ENCODE measurements at regions not wholly inside any gene's neighbourhood (a gene's known extent, or its start where the extent isn't known, plus 50 kb on each side); places are given as distances from the start of the nearest gene placed in this dataset.
A peak's percentile ranks its signal among the peaks of the same experiment; 100 is the strongest.

- DNase-seq = no peak
- Histone ChIP-seq H3K9ac (ENCODE audit: low read length in 3 of 3) (no peak overlapping the region), H3K27me3 (ENCODE audit: control insufficient read depth, insufficient read depth, low read length) (no peaks in the 10 kb centered on the region), H3K9me3 (ENCODE audit: control insufficient read depth in 2 of 3, insufficient read depth in 1 of 3, low read length in 3 of 3) (no peaks in the 10 kb centered on the region), H3K27ac (ENCODE audit: low read depth in 2 of 2, low read length in 2 of 2) (no peak overlapping the region), H3K4me1 (ENCODE audit: control insufficient read depth in 2 of 3, insufficient read depth in 2 of 3, low read depth in 1 of 3, low read length in 3 of 3) (no peaks in the 10 kb centered on the region), H3K4me3 (ENCODE audit: low read length in 3 of 3) (no peak overlapping the region), H3K36me3 (ENCODE audit: control insufficient read depth in 2 of 3, insufficient read depth in 3 of 3, low read length in 3 of 3) (no peaks in the 10 kb centered on the region)
- FAIRE-seq = no peak
- intact Hi-C loops (cut with DNase I) = no loop called here
- TF ChIP-seq, protein P1, sequence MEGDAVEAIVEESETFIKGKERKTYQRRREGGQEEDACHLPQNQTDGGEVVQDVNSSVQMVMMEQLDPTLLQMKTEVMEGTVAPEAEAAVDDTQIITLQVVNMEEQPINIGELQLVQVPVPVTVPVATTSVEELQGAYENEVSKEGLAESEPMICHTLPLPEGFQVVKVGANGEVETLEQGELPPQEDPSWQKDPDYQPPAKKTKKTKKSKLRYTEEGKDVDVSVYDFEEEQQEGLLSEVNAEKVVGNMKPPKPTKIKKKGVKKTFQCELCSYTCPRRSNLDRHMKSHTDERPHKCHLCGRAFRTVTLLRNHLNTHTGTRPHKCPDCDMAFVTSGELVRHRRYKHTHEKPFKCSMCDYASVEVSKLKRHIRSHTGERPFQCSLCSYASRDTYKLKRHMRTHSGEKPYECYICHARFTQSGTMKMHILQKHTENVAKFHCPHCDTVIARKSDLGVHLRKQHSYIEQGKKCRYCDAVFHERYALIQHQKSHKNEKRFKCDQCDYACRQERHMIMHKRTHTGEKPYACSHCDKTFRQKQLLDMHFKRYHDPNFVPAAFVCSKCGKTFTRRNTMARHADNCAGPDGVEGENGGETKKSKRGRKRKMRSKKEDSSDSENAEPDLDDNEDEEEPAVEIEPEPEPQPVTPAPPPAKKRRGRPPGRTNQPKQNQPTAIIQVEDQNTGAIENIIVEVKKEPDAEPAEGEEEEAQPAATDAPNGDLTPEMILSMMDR (IDR thresholded peaks at IDR 0.05; ENCODE audit: borderline replicate concordance, extremely low read depth, insufficient read depth) = no peak
Observed at GRCh38 chr5:143498821-143499220, 95.3 kb upstream of the NR3C1 start.

- Histone ChIP-seq H3K4me1 (ENCODE audit: control insufficient read depth in 2 of 3, insufficient read depth in 2 of 3, low read depth in 1 of 3, low read length in 3 of 3) (no peaks in the 10 kb centered on the region), H3K4me3 (ENCODE audit: low read length in 3 of 3) (no peak overlapping the region), H3K9me3 (ENCODE audit: control insufficient read depth in 2 of 3, insufficient read depth in 1 of 3, low read length in 3 of 3) (no peaks in the 10 kb centered on the region), H3K9ac (ENCODE audit: low read length in 3 of 3) (no peak overlapping the region), H3K27ac (ENCODE audit: low read depth in 2 of 2, low read length in 2 of 2) (no peak overlapping the region), H3K27me3 (ENCODE audit: control insufficient read depth, insufficient read depth, low read length) (no peaks in the 10 kb centered on the region), H3K36me3 (ENCODE audit: control insufficient read depth in 2 of 3, insufficient read depth in 3 of 3, low read length in 3 of 3) (no peaks in the 10 kb centered on the region)
- intact Hi-C loops (cut with DNase I) = no loop called here
- FAIRE-seq = no peak
- TF ChIP-seq, protein P1 (IDR thresholded peaks at IDR 0.05; ENCODE audit: borderline replicate concordance, extremely low read depth, insufficient read depth) = no peak
- DNase-seq = no peak
Observed at GRCh38 chr5:143497749-143498148, 94.3 kb upstream of the NR3C1 start.

GRCh38 chr5:143496943-143497342, 93.5 kb upstream of the NR3C1 start:
- intact Hi-C loops (cut with DNase I) = no loop called here
- no peak overlapping the region for H3K4me3 ChIP-seq (ENCODE audit: low read length in 3 of 3)
- DNase-seq (no peak), FAIRE-seq (no peak)
- H3K9ac ChIP-seq (ENCODE audit: low read length in 3 of 3) = no peak overlapping the region
- H3K4me1 ChIP-seq (ENCODE audit: control insufficient read depth in 2 of 3, insufficient read depth in 2 of 3, low read depth in 1 of 3, low read length in 3 of 3) = no peaks in the 10 kb centered on the region
- TF ChIP-seq, protein P1 (IDR thresholded peaks at IDR 0.05; ENCODE audit: borderline replicate concordance, extremely low read depth, insufficient read depth) = no peak
- H3K36me3 ChIP-seq (ENCODE audit: control insufficient read depth in 2 of 3, insufficient read depth in 3 of 3, low read length in 3 of 3) = no peaks in the 10 kb centered on the region
- H3K9me3 ChIP-seq (ENCODE audit: control insufficient read depth in 2 of 3, insufficient read depth in 1 of 3, low read length in 3 of 3) = no peaks in the 10 kb centered on the region
- H3K27me3 ChIP-seq (ENCODE audit: control insufficient read depth, insufficient read depth, low read length) = no peaks in the 10 kb centered on the region
- no peak overlapping the region for H3K27ac ChIP-seq (ENCODE audit: low read depth in 2 of 2, low read length in 2 of 2)

GRCh38 chr5:143495821-143496275, 92.4 kb upstream of the NR3C1 start:
- peak overlapping the region in 1 of 3 donors; percentile 10 for H3K4me3 ChIP-seq (ENCODE audit: low read length in 3 of 3)
- no peak overlapping the region for H3K9ac ChIP-seq (ENCODE audit: low read length in 3 of 3)
- no peaks in the 10 kb centered on the region for H3K27me3 ChIP-seq (ENCODE audit: control insufficient read depth, insufficient read depth, low read length)
- DNase-seq (peak in 2 of 5 donors; percentile 18 to 47), FAIRE-seq (no peak)
- H3K27ac ChIP-seq (ENCODE audit: low read depth in 2 of 2, low read length in 2 of 2) = no peak overlapping the region
- H3K9me3 ChIP-seq (ENCODE audit: control insufficient read depth in 2 of 3, insufficient read depth in 1 of 3, low read length in 3 of 3) = no peaks in the 10 kb centered on the region
- H3K36me3 ChIP-seq (ENCODE audit: control insufficient read depth in 2 of 3, insufficient read depth in 3 of 3, low read length in 3 of 3) = no peaks in the 10 kb centered on the region
- intact Hi-C loops (cut with DNase I) = no loop called here
- TF ChIP-seq, protein P1 (IDR thresholded peaks at IDR 0.05; ENCODE audit: borderline replicate concordance, extremely low read depth, insufficient read depth) = no peak
- H3K4me1 ChIP-seq (ENCODE audit: control insufficient read depth in 2 of 3, insufficient read depth in 2 of 3, low read depth in 1 of 3, low read length in 3 of 3) = no peaks in the 10 kb centered on the region

Data from kidney (tissue), 13 donors.